Upper lobe of left lung (tissue), 6 donors: ENCODE measurements at regions not wholly inside any gene's neighbourhood (a gene's known extent, or its start where the extent isn't known, plus 50 kb on each side); places are given as distances from the start of the nearest gene placed in this dataset.
"Not testable (repeated sequence)": the region's sequence is repeated elsewhere in the genome, so short reads cannot be mapped to it uniquely, and the experiment has no call there.

ENCODE experiments used
- ATAC-seq, 2 donors: fragments of 200-7000 bp; cut with Tn5 transposase; one replicate each; pipeline ENCODE4 v1.9.1; 2022; ENCODE audit warnings: mild to moderate bottlenecking in 2 of 2, moderate library complexity in 2 of 2; ENCODE audit not compliant: low FRiP score in 2 of 2
- DNase-seq, 2 donors: peaks; one replicate each; pipeline ENCODE4 v3.0.0-alpha.2; 2019 to 2020
- H3K27ac ChIP-seq, 4 donors: fragments of 200-600 bp; sonication (generic); one replicate each; pipeline ENCODE4 v1.5.1; 2016 to 2019
- H3K27me3 ChIP-seq, 4 donors: fragments of 200-600 bp; sonication (generic); one replicate each; pipeline ENCODE4 v1.5.1; 2017 to 2019
- H3K36me3 ChIP-seq, 4 donors: fragments of 200-600 bp; sonication (generic); one replicate each; pipeline ENCODE4 v1.5.1; 2016 to 2019
- H3K4me1 ChIP-seq, 4 donors: fragments of 200-600 bp; sonication (generic); one replicate each; pipeline ENCODE4 v1.5.1; 2018 to 2019
- H3K4me3 ChIP-seq, 4 donors: fragments of 200-600 bp; sonication (generic); one replicate each; pipeline ENCODE4 v1.5.1; 2017 to 2019; ENCODE audit warnings: mild to moderate bottlenecking in 2 of 4, moderate library complexity in 1 of 4
- H3K9me3 ChIP-seq, 4 donors: fragments of 200-600 bp; sonication (generic); one replicate each; pipeline ENCODE4 v1.5.1; 2018 to 2019
- EP300 ChIP-seq, 4 donors: sonication (generic); formaldehyde crosslinking; IDR thresholded peaks; one replicate each; pipeline ENCODE4 v1.5.1; 2017; ENCODE audit warnings: antibody characterized with exemption in 4 of 4, control low read depth in 2 of 4
- POLR2A ChIP-seq, 4 donors: fragments of 450-650 bp; IDR thresholded peaks; one replicate each; pipeline ENCODE4 v1.5.1; 2016 to 2017; ENCODE audit warnings: antibody characterized with exemption in 4 of 4, mild to moderate bottlenecking in 2 of 4
- POLR2AphosphoS5 ChIP-seq, 2 donors: sonication (generic); formaldehyde crosslinking; IDR thresholded peaks; one replicate each; pipeline ENCODE4 v1.5.1; 2017; ENCODE audit warnings: antibody characterized with exemption in 2 of 2
- WGBS, 2 donors: methylation state at CpG; one replicate each; pipeline ENCODE4 v1.1.5; 2017 to 2018; 5-methylcytosine and 5-hydroxymethylcytosine counted together
- TF ChIP-seq, protein P1 (sequence below), 6 experiments: fragments of 450-650 bp in 4 of 6; fragments of 200-600 bp in 2 of 6; sonication (generic) in 2 of 6; IDR thresholded peaks; one replicate each; pipeline ENCODE4 v1.5.1; 2016 to 2019; ENCODE audit warnings: antibody characterized with exemption in 6 of 6
- donor health status: DM: no; HTN: no; CAD: no; lungs with moderate emphysema.
- donor health status: DM: no; HTN: yes; CAD: no; lungs with severe emphysema.

DNA sequence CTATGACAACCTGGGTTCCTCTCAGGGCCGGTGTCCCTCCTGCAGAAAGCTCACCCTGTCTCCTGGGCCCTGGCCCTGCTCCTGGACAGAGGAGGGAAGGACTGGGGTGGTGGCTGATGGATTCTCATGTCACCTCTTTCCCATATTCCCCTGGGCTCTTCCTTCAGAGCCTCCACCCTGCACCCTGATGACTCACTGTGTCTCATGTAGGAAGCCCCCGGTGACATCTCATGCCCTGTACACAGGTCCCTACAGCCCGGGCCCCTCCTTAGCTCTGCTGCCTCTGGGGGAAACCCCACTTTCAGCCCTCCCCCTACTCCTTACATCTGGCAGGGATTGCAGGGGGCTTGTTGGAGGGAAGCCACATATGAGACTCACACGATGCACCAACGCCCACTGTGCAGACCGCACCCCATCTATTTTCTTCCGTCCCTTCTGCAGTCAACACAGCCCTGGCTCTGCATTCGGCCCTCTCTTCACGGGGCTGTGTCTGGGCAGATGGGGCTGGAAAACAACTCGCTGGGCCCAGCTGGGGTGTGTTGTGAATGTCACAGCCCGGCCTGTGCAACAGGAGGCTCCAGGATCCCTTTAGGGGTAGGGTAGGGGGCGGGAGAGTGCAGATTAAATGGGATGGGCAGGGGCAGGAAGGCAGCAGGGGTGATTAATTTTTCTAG lies 124.6 kb upstream of the SULF2 start:
- H3K27ac ChIP-seq, H3K4me3 ChIP-seq, H3K27me3 ChIP-seq, H3K36me3 ChIP-seq, H3K4me1 ChIP-seq, DNase-seq, H3K9me3 ChIP-seq, ATAC-seq: not testable (repeated sequence)
- 69 to 71% methylated on average over 11 to 12 of the region's 12 CpGs for WGBS, 2 donors

- DNase-seq, H3K36me3 ChIP-seq, H3K27ac ChIP-seq, H3K9me3 ChIP-seq, H3K4me1 ChIP-seq, ATAC-seq, H3K4me3 ChIP-seq, H3K27me3 ChIP-seq: not testable (repeated sequence)
- 65 to 80% methylated on average over 4 to 15 of the region's 15 CpGs for WGBS, 2 donors
Observed at GRCh38 chr20:47908361-47909035, 123.2 kb upstream of the SULF2 start.

DNA sequence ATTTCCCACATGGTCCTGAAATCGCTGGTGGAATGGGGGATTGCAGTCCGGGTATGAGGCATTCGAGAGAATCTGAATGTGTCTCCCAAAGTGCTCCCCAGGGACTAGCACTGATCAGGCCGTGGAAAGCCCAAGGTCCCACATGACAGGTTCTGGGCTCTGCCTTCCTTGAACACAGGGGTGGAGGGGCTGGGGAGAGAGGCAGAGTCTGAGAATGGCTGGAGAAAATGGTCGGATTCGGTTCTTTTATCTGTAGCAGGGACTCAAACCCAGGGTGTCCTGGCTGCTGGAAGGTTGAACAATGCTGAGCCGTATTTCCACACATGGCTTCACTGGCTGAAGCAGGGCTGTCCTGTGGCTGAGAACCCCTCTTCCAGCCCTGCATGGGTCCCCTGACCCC lies 122.7 kb upstream of the SULF2 start:
- H3K27ac ChIP-seq, DNase-seq, H3K36me3 ChIP-seq, H3K9me3 ChIP-seq, ATAC-seq, H3K4me1 ChIP-seq, H3K4me3 ChIP-seq, H3K27me3 ChIP-seq: not testable (repeated sequence)
- WGBS, 2 donors, result 60 to 82% methylated on average over 4 to 7 of the region's 7 CpGs

DNA sequence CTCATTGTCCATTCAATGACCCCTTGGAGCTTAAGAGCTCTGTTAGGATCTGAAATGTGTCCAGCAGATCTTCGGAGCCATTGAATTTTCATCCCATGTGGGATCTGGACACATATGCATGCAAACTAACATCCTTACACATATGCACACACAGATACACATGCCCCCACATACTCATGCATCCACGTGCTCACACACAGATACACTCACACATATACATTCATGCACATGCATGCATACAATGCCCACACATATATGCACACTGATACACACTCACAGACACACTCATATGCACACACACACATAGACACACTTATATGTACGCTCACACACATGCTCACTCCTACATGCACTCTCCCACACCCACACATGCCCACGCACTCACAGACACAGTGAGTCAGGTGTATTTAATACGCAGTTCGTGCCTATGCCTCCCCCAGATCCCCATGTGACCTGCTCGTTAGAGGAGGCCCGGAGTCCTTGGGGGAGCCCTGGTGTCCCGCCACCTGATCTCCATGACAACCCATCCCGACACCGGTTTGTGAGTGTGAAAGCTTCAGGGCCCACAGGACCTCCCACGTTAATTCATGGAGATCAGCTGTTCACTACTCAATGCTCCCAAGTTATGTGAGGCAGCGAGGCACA lies 121.9 kb upstream of the SULF2 start:
- no peak for TF ChIP-seq EP300 (IDR thresholded peaks at IDR 0.05)
- no peak for TF ChIP-seq POLR2A (IDR thresholded peaks at IDR 0.05)
- WGBS, 2 donors, result 76 to 78% methylated on average over 10 to 13 of the region's 13 CpGs

GRCh38 chr20:47906348-47906660 lies 121.0 kb upstream of the SULF2 start:
- 74 to 77% methylated on average over 12 of the region's 12 CpGs for WGBS, 2 donors
- DNase-seq (no peak), ATAC-seq (no peak)
- Histone ChIP-seq H3K4me3 (no peak overlapping the region), H3K27me3 (no peaks in the 10 kb centered on the region), H3K27ac (no peak overlapping the region), H3K9me3 (no peaks in the 10 kb centered on the region), H3K36me3 (no peaks in the 10 kb centered on the region), H3K4me1 (no peaks in the 10 kb centered on the region)
- TF ChIP-seq EP300 (IDR thresholded peaks at IDR 0.05), result no peak
- TF ChIP-seq, protein P1, sequence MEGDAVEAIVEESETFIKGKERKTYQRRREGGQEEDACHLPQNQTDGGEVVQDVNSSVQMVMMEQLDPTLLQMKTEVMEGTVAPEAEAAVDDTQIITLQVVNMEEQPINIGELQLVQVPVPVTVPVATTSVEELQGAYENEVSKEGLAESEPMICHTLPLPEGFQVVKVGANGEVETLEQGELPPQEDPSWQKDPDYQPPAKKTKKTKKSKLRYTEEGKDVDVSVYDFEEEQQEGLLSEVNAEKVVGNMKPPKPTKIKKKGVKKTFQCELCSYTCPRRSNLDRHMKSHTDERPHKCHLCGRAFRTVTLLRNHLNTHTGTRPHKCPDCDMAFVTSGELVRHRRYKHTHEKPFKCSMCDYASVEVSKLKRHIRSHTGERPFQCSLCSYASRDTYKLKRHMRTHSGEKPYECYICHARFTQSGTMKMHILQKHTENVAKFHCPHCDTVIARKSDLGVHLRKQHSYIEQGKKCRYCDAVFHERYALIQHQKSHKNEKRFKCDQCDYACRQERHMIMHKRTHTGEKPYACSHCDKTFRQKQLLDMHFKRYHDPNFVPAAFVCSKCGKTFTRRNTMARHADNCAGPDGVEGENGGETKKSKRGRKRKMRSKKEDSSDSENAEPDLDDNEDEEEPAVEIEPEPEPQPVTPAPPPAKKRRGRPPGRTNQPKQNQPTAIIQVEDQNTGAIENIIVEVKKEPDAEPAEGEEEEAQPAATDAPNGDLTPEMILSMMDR (IDR thresholded peaks at IDR 0.05), result no peak

More for the DNA sequence above, 121.9 kb upstream of the SULF2 start:
- no peaks in the 10 kb centered on the region for H3K27me3 ChIP-seq
- H3K4me3 ChIP-seq, result no peak overlapping the region
- no peaks in the 10 kb centered on the region for H3K4me1 ChIP-seq
- ATAC-seq (no peak), DNase-seq (no peak)
- H3K9me3 ChIP-seq, result no peaks in the 10 kb centered on the region
- H3K27ac ChIP-seq, result no peak overlapping the region
- H3K36me3 ChIP-seq, result no peaks in the 10 kb centered on the region

DNA sequence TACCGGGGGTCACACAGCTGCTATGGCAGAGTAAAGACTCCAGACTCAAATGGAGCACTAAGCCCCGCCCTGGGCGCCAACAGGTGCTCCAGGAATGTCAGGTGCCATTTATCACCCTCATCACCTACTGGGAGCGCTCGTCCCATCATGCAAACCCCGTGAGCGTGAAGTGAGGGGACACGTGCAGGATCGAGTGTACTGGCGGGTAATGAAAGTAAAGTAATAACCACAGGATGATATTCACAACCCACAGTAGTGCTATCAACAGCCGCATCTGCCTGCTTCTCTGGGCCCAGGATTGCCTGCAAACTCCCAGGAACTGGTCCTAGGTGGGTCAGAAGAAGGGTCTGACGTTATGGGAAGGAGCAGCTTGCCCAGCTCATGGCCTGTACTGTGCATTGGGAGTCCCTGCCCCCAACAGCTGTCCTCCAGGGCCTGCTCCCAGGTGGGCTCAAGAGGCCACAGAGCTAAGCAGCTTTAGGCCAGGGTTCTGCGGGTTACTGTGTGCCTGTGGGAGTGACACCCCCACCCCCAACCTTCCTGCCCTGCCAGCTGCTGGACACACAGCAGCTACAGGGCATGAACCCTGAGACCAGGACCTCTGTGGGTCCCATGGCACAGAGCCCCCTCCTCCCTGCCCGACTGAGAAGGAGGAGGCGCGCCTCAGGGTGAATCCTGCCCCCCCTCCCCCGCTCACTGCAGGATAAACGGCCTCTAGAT lies 120.5 kb upstream of the SULF2 start:
- WGBS, 2 donors, result 74 to 77% methylated on average over 17 to 18 of the region's 18 CpGs

DNA sequence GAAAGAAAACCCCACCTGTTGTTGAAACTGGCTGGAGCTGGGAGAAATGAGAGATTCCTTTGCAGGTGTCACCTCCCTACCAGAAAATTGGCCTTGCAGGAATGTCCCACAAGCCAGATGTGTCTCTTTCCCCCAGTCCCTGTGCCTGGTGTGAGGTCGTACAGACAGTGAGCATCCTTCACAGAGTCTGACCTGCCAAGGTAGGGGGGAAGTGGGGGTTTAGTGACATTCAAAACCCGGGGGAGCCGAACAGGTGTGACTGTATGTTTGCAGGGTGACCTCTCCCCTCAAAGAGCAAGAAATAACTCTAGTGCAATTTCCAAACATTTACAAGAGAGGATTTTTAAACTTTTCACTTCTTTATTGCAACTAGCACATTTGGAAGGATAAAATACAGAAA lies 117.7 kb upstream of the SULF2 start:
- H3K36me3 ChIP-seq, H3K9me3 ChIP-seq, H3K27ac ChIP-seq, DNase-seq, H3K4me1 ChIP-seq, ATAC-seq, H3K27me3 ChIP-seq, H3K4me3 ChIP-seq: not testable (repeated sequence)
- 63 to 82% methylated on average over 2 to 3 of the region's 3 CpGs for WGBS, 2 donors

More for the DNA sequence above, 120.5 kb upstream of the SULF2 start:
- TF ChIP-seq POLR2A (IDR thresholded peaks at IDR 0.05), result no peak
- TF ChIP-seq, protein P1 (IDR thresholded peaks at IDR 0.05), result no peak
- TF ChIP-seq EP300 (IDR thresholded peaks at IDR 0.05), result no peak
- TF ChIP-seq POLR2AphosphoS5 (IDR thresholded peaks at IDR 0.05), result no peak
- H3K36me3 ChIP-seq, result no peaks in the 10 kb centered on the region
- DNase-seq (no peak), ATAC-seq (no peak)
- no peaks in the 10 kb centered on the region for H3K27me3 ChIP-seq
- H3K27ac ChIP-seq, result no peak overlapping the region
- no peak overlapping the region for H3K4me3 ChIP-seq
- no peaks in the 10 kb centered on the region for H3K4me1 ChIP-seq
- H3K9me3 ChIP-seq, result no peaks in the 10 kb centered on the region

- not testable (repeated sequence) for H3K4me1 ChIP-seq, H3K9me3 ChIP-seq, H3K4me3 ChIP-seq, H3K36me3 ChIP-seq, H3K27ac ChIP-seq, ATAC-seq, DNase-seq, H3K27me3 ChIP-seq
- WGBS, 2 donors, result no CpG with 5 or more reads among the region's 7 CpGs
Observed at GRCh38 chr20:47899313-47899712, 114.0 kb upstream of the SULF2 start.
